ENCODE measurements at regions not wholly inside any gene's neighbourhood (a gene's known extent, or its start where the extent isn't known, plus 50 kb on each side); places are given as distances from the start of the nearest gene placed in this dataset.

- H3K27me3 ChIP-seq = no peaks in the 10 kb centered on the region
- no peaks in the 10 kb centered on the region for H3K9me3 ChIP-seq
- no peaks in the 10 kb centered on the region for H3K36me3 ChIP-seq
- no peak overlapping the region for H3K27ac ChIP-seq
- TF ChIP-seq, protein P1, sequence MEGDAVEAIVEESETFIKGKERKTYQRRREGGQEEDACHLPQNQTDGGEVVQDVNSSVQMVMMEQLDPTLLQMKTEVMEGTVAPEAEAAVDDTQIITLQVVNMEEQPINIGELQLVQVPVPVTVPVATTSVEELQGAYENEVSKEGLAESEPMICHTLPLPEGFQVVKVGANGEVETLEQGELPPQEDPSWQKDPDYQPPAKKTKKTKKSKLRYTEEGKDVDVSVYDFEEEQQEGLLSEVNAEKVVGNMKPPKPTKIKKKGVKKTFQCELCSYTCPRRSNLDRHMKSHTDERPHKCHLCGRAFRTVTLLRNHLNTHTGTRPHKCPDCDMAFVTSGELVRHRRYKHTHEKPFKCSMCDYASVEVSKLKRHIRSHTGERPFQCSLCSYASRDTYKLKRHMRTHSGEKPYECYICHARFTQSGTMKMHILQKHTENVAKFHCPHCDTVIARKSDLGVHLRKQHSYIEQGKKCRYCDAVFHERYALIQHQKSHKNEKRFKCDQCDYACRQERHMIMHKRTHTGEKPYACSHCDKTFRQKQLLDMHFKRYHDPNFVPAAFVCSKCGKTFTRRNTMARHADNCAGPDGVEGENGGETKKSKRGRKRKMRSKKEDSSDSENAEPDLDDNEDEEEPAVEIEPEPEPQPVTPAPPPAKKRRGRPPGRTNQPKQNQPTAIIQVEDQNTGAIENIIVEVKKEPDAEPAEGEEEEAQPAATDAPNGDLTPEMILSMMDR (IDR thresholded peaks at IDR 0.05) = no peak
- no peaks in the 10 kb centered on the region for H3K4me1 ChIP-seq
- H3K4me3 ChIP-seq = no peak overlapping the region
- no peak for DNase-seq (ENCODE audit: low spot score)
These were observed 77.5 kb downstream of the HTR5A start for GRCh38 chr7:155147624-155148023.

DNA sequence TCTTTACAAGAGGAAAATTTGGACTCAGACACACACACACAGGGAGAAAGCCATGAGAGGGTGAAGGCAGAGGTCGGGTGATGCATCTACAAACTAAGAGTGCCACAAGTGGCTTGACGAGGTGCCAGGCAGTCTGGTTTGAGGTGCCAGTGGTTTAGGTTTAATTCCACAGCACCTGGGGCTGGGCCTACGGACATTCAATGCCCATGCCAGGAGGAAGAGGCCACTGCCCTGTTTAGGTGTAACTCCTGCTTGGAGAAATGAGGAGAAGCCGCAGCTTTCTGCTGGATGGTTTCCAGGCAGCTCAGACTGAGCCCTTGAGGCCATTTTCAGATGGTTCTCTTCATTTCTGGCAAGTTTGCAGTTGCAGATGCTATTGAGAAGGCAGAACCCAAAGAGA is 83.6 kb downstream of the HTR5A start:
- Histone ChIP-seq H3K4me1 (no peaks in the 10 kb centered on the region), H3K4me3 (no peak overlapping the region), H3K36me3 (no peaks in the 10 kb centered on the region), H3K27me3 (no peaks in the 10 kb centered on the region), H3K27ac (no peak overlapping the region), H3K9me3 (peaks cover 0 to 5% of the 10 kb centered on the region in 2 donors)
- DNase-seq (ENCODE audit: low spot score) = no peak
- TF ChIP-seq, protein P1 (IDR thresholded peaks at IDR 0.05) = no peak

GRCh38 chr7:155154586-155154985 is 84.5 kb downstream of the HTR5A start:
- peaks cover 0 to 7% of the 10 kb centered on the region in 2 donors for H3K9me3 ChIP-seq
- TF ChIP-seq, protein P1 (IDR thresholded peaks at IDR 0.05) = no peak
- H3K27ac ChIP-seq = no peak overlapping the region
- no peak for DNase-seq (ENCODE audit: low spot score)
- no peaks in the 10 kb centered on the region for H3K4me1 ChIP-seq
- H3K4me3 ChIP-seq = no peak overlapping the region
- no peaks in the 10 kb centered on the region for H3K36me3 ChIP-seq
- no peaks in the 10 kb centered on the region for H3K27me3 ChIP-seq

DNA sequence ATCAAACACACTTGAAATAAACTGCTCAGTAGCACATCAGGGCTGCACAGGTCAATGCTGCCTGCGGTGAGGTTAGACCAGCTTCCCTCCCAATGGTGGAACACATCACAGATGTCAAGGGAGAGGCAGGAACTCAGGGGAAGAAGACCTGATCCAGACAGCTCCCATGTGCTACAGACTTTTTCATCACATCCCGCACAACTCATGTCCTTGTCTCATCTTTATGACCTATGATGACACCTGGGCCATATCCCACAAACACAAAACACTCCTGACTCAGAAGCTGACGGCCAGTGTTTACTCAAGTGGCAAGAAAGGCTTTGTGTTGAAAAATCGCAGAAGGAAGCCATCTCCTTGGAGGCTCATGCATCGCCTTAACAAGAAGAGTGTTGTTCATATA is 91.6 kb downstream of the HTR5A start:
- TF ChIP-seq, protein P1 (IDR thresholded peaks at IDR 0.05) = no peak
- no peaks in the 10 kb centered on the region for H3K27me3 ChIP-seq
- H3K9me3 ChIP-seq = peaks cover 0 to 7% of the 10 kb centered on the region in 2 donors
- no peak for DNase-seq (ENCODE audit: low spot score)
- no peaks in the 10 kb centered on the region for H3K36me3 ChIP-seq
- no peak overlapping the region for H3K4me3 ChIP-seq
- H3K27ac ChIP-seq = no peak overlapping the region
- no peaks in the 10 kb centered on the region for H3K4me1 ChIP-seq

DNA sequence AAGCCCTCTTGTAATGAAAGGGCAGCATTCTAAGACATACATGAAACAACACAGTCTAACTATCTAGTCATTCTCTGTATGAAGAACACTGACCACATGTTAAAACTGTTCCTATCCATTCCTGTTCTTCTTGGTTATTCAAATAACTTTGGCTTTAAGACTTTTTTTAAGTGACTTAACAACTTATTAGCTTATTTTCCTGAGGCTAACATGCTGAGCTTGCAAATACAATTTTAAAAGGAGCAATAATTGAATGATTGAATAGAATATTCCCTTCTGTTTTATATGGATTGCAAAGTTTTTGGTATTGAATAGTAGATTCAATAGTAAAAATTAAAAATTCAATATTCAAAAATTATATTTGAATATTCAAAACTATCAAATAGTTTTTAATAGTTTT is 92.3 kb downstream of the HTR5A start:
- Histone ChIP-seq H3K27ac (no peak overlapping the region), H3K27me3 (no peaks in the 10 kb centered on the region), H3K36me3 (no peaks in the 10 kb centered on the region), H3K9me3 (peaks cover 0 to 7% of the 10 kb centered on the region in 2 donors), H3K4me3 (no peak overlapping the region), H3K4me1 (no peaks in the 10 kb centered on the region)
- DNase-seq (ENCODE audit: low spot score) = no peak
- TF ChIP-seq, protein P1 (IDR thresholded peaks at IDR 0.05) = no peak

GRCh38 chr7:155163696-155164095 is 93.6 kb downstream of the HTR5A start:
- TF ChIP-seq, protein P1 (IDR thresholded peaks at IDR 0.05) = no peak
- Histone ChIP-seq H3K9me3 (peaks cover 0 to 2% of the 10 kb centered on the region in 2 donors), H3K27me3 (no peaks in the 10 kb centered on the region), H3K4me1 (no peaks in the 10 kb centered on the region), H3K27ac (no peak overlapping the region), H3K4me3 (no peak overlapping the region), H3K36me3 (no peaks in the 10 kb centered on the region)
- DNase-seq (ENCODE audit: low spot score) = no peak
